HG03565 (cell line): ENCODE measurements at regions not wholly inside any gene's neighbourhood (a gene's known extent, or its start where the extent isn't known, plus 50 kb on each side); places are given as distances from the start of the nearest gene placed in this dataset.

Experiments used
- ATAC-seq: cut with Tn5 transposase; IDR thresholded peaks from one replicate; pipeline ENCODE4 v1.9.1; 2021; ENCODE audit warnings: mild to moderate bottlenecking, moderate library complexity; ENCODE audit not compliant: unreplicated experiment

GRCh38 chr4:3364634-3365314, 72.0 kb downstream of the RGS12 start:
- ATAC-seq: no peak

- ATAC-seq: no peak
Observed at GRCh38 chr4:3365326-3365725, 72.5 kb downstream of the RGS12 start.

GRCh38 chr4:3365871-3366842, 73.3 kb downstream of the RGS12 start:
- no peak for ATAC-seq

GRCh38 chr4:3366893-3367775, 74.3 kb downstream of the RGS12 start:
- ATAC-seq: no peak

- ATAC-seq: no peak
Observed at GRCh38 chr4:3367866-3368265, 73.9 kb upstream of the HGFAC start.

- no peak for ATAC-seq
Observed at GRCh38 chr4:3368334-3368733, 73.4 kb upstream of the HGFAC start.

GRCh38 chr4:3368841-3369760, 72.7 kb upstream of the HGFAC start:
- no peak for ATAC-seq

GRCh38 chr4:3369781-3370674, 71.7 kb upstream of the HGFAC start:
- ATAC-seq: no peak

- ATAC-seq: no peak
Observed at GRCh38 chr4:3371033-3372001, 70.5 kb upstream of the HGFAC start.

GRCh38 chr4:3372264-3372932, 69.4 kb upstream of the HGFAC start:
- no peak for ATAC-seq

- ATAC-seq: no peak
Observed at GRCh38 chr4:3372933-3373465, 68.8 kb upstream of the HGFAC start.

- ATAC-seq: no peak
Observed at GRCh38 chr4:3373468-3373867, 68.3 kb upstream of the HGFAC start.

- ATAC-seq: no peak
Observed at GRCh38 chr4:3374011-3374645, 67.6 kb upstream of the HGFAC start.

GRCh38 chr4:3374667-3375066, 67.1 kb upstream of the HGFAC start:
- no peak for ATAC-seq

GRCh38 chr4:3375688-3376087, 66.1 kb upstream of the HGFAC start:
- ATAC-seq: no peak

- no peak for ATAC-seq
Observed at GRCh38 chr4:3376266-3376665, 65.5 kb upstream of the HGFAC start.

GRCh38 chr4:3377557-3377956, 64.2 kb upstream of the HGFAC start:
- no peak for ATAC-seq
